HG03135 (cell line): ENCODE measurements at regions not wholly inside any gene's neighbourhood (a gene's known extent, or its start where the extent isn't known, plus 50 kb on each side); places are given as distances from the start of the nearest gene placed in this dataset.
A peak's percentile ranks its signal among the peaks of the same experiment; 100 is the strongest.

Experiments used
- ATAC-seq: cut with Tn5 transposase; IDR thresholded peaks from one replicate; pipeline ENCODE4 v1.9.1; 2021; ENCODE audit warnings: mild to moderate bottlenecking, moderate library complexity; ENCODE audit not compliant: unreplicated experiment

DNA sequence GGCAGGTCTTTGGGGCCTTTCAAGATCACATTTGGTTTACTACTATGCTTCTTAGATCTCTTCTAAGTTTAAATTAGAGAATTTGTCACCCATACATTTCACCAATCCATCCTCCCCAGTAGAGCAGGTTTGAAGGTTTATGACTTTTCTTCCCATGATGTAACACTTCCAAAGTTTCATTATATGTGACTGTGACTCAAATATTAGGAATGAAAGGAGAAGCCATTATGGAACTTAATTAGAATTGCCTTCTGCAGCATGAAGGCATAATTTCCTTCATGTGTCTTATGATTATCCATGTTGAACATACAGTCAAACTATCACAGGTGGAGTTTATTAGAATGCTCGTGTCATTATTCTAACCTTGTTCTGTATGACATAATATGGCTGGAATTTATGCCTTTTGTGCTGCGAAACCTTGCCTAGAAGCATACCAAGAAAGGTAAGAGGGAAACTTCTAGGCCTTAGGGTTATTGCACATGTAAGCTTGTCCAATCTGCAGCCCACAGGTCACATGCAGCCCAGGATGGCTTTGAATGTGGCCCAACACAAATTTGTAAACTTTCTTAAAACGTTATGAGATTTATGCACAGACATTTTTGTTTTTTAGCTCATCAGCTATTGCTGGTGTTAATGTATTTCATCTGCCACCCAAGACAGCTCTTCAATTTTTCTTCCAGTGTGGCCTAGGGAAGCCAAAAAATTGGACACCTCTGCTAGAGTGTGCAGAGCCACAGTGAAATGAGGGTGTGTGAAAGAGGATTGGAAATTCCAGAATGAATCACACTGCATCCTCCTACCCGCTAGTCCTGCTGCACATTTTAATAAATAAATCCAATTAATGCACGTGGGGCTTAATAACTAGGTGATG, 133.6 kb downstream of the TMEM26 start:
- no peak for ATAC-seq

DNA sequence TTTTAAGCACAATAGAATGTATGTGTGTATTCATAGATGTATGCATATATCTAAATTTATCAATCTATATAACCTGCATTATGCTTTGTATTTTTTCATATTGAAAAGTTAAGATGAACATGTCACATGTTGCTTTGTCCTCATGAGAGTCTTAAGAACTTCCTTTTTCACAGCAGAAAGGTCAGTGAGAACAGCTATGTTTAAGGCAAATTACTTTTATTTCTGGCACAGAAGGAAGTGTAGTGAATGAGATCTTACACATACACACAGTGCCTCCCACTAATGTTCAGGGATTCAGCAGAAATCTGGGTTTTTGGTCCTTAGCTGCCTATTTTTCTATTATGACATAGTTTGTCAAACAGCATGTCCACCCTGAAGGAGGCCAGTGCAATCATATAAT, 134.8 kb downstream of the TMEM26 start:
- no peak for ATAC-seq

DNA sequence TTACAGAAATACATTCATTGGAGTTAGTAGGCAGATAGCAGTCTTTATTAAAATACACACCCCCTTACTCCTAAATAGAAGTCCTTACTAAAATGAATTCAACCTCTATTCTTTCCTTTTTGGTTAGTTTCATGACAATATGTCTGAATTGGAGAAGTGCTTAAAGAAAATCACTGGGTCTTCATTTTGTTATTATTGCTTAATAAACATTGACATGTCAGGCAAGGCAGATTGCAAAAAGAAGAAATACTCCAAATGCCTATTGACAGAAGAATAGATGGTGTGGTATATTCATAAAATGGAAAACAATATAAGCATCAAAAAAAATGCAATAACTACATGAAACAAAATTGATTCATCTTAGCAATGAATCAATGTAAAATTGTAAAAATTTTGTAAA, 135.5 kb downstream of the TMEM26 start:
- no peak for ATAC-seq

- ATAC-seq: no peak
These were observed 136.4 kb downstream of the TMEM26 start for GRCh38 chr10:61316676-61317265.

DNA sequence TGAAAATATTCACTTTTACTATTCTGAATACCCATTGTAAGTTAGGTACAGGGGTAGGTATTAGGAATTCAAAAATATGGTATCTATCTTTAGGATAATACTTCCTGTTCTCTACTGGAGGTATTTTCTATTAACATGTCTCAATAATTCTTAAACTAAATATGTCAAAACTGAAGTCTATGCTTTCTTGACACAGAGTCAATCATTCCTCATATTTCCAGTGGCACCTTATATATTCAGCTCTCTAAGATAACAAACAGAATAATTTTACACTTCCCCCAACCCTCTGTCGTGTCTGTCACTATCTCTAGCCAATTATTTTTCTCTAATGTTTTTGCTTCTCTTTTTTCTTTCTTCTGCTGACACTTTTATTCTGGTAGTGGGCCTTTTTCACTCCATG, 138.9 kb downstream of the TMEM26 start:
- ATAC-seq: no peak

- no peak for ATAC-seq
These were observed 139.7 kb downstream of the TMEM26 start for GRCh38 chr10:61313460-61313859.

DNA sequence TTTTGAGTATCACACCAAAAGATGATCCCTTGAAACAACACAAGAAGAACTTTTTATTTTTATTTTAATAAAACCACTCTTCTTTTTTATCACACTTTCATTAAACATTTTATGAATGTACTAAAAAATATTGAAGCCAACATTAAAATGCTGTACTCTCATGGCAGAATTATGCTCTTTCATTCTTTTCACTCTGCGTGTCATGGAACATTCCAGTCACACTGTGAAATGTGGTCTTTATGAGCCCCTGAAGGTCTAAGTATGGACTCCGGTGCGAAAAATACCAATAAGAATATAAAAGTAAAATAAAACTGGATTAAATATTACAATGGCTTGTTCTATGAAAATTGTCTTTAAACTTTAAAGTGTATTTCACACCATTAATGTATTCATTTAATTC, 148.4 kb downstream of the TMEM26 start:
- no peak for ATAC-seq

DNA sequence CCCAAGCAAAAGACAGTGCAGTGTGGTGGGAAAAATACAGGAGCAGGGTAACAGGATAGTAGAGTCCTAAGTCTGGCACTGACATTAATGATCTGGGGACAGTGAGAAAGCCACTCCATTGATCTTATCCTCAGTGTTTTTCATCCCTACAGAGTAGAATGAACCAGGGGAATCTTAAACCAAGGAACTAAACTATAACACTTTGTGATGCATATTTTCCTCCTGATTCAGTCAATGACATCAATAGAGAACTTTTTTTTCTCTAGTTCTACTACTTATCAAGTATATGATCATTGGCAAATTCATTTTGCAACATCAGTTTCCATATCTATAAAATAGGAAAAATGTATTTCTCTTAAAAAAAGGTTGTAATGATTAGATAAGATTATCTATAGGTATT, 151.1 kb downstream of the TMEM26 start:
- ATAC-seq: no peak

DNA sequence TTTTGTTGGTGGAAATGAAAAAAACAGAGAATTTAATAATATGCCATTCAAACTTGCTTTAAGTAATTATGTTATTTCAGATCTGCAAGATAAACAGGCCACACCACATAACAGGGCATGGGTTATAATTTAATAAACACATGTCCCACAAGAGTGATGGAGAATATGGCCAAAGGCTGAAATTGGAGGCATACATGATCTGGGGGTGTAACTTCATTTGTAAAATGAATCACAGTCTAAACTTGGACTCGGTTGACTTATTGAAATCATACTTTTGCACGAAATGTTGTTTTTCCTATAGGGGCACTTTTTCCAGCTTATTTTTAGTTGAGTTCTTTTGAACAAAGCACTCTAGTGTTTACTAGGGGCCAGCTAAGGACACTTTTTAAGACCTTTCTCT, 151.6 kb downstream of the TMEM26 start:
- ATAC-seq: no peak

GRCh38 chr10:61299841-61300240, 153.3 kb downstream of the TMEM26 start:
- ATAC-seq: no peak

- ATAC-seq: no peak
These were observed 154.0 kb downstream of the TMEM26 start for GRCh38 chr10:61299156-61299555.

DNA sequence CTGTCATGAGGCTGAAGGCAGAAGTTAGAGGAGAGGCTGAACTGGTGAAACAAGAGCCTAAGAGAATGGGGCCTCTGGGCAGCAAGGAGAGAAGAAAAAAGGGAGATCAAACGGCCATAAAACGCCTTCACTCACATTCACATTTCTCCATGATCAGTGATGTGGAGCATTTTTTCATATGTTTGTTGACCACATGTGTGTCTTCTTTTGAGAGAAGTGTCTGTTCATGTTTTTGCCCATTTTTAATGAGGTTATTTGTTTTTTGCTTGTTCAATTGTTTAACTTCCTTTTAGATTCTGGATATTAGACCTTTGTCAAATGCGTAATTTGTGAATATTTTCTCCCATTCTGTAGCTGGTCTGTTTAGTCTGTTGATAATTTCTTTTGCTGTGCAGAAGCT, 155.0 kb downstream of the TMEM26 start:
- no peak for ATAC-seq

DNA sequence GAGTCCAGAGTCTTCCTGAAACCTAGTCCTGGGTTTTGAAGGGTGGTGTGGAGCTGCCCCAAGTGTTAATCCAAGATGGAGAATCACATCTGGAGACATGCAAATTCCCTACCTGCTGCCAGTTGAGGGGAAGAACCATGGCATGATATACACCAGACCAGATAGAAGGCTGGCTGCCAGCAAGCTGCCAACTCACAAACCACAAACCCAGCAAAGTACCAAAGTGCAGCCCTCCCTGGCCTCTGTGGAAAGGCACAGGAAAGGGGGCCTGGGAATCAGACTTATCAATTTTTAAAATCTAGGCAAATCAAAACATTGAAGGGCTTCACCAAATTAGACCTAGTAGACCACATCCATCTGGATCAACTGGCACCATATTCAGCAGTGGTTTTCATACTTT, 157.0 kb downstream of the TMEM26 start:
- ATAC-seq: no peak

DNA sequence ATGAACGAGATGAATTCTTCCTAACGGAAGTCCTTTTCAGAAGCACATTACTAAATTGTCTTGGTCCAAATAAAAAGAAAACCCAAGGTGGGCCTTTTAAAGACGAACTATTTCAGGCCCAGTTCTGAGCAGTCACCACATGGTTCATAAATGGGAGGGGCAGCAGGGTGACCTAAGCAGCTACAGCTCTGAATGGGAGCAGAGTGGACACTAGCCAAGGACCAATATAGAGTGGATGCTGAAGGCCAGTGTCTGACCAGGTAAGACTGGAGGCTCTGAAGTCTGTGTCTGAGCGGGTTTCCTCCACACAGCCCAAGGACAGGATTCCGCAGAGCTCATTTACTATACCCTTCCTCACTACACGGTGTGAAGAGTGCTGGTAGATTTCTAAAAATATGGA, 159.1 kb downstream of the TMEM26 start:
- ATAC-seq: no peak

DNA sequence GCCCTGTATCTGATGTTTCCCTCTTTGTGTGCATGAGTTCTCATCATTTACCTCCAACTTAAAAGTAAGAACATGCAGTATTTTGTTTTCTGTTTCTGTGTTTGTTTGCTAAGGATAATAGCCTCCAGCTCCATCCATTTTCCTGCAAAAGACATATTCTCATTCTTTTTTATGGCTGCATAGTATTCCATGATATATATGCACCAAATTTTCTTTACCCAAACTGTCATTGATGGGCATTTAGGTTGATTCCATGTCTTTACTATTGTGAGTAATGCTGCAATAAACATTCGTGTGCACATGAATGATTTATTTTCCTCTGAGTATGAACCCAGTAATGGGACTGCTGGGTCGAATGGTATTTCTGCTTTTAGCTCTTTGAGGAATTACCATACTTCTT, 163.4 kb downstream of the TMEM26 start:
- ATAC-seq: no peak

- ATAC-seq: peak; percentile 100
These were observed 166.5 kb downstream of the TMEM26 start for GRCh38 chr10:61286686-61287085.

DNA sequence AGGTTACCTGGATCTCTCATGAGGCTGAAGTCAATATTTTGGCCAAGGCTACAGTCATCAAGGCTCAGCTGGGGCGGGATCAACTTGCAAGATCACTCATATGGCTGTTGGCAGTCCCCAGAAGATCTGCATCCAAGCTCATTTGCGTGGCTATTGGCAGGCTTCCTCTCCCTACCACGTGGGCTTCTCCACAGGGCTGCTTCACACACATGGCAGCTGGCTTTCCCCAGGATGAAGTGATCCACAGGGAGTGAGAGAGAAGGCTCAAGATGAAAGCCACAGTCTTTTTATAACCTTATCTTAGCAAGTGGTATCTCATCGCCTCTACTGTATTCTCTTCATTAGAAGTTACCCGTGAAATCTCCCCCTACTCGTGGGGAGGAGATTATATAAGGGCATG, 167.4 kb downstream of the TMEM26 start:
- no peak for ATAC-seq

- ATAC-seq: no peak
These were observed 168.8 kb downstream of the TMEM26 start for GRCh38 chr10:61284222-61284890.

DNA sequence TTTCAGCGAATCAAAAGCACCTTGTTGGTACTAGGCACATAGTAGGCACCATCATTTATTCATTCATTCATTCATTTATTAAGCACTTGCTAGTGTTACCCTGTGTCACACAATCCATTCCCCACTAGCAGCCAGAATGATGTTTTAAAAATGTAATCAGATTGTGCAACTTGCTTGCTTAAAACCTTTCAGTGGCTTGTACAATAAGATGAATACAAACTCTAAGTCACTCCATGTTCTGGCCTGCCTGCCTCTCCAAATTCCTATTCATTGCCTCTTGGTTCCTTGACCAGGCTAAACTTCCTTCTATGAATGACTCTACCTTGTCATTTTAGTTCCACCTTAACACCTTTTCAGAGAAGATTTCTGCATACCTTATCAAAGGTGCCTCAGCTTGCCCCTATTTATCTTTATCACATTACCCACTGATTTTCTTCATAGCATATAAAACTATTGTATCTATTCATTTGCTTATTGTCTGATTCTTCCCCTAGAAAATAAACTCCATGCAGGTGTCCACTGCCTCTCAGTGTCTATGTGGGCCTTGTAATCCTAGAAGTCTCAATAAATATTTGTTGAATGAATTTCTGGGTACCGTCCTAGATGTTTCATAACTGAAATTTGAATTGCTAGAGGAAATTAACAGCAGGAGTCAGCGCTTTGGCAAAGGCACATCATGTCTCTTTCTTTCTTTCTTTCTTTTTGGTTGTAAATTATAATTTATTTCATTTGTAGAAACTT, 169.5 kb downstream of the TMEM26 start:
- ATAC-seq: no peak

DNA sequence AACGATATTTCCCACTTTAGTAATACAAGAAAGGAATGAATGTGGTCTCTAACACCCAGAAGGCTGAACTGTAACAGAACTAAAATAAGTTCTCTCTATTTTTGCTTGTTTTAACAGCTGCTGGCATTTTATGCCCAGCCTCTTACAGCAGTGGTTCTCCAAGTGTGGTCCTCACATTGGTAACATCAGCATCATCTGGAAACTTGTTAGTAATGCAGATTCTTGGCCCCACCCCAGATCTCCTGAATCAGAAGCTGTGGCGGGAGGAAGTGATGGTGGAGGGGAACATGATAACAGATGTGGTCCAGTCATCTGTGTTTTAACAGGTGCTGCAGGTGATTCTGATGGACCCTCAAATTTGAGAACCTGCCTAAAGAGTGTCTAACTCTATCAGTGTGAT, 170.1 kb downstream of the TMEM26 start:
- ATAC-seq: no peak

DNA sequence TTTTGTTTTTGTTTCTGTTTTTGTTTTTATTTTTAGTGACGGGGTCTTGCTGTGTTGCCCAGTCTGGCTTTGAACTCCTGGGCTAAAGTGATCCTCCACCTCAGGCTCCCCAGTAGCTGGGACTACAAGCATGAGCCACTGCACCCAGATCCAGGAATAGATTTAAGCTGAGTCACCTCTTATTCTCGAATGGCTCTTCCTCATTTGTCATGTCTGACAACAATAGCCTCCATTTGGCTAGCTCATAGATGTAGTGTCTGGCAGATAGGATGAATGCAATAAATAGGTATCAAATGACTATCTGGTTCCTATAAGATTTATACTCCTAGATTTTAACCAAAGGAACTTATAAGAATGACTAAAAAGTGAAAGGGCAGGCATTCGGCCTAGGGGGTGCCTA, 172.9 kb downstream of the TMEM26 start:
- ATAC-seq: no peak
